GM18861 (cell line): ENCODE measurements at regions not wholly inside any gene's neighbourhood (a gene's known extent, or its start where the extent isn't known, plus 50 kb on each side); places are given as distances from the start of the nearest gene placed in this dataset.
A peak's percentile ranks its signal among the peaks of the same experiment; 100 is the strongest.
"Not testable (repeated sequence)": the region's sequence is repeated elsewhere in the genome, so short reads cannot be mapped to it uniquely, and the experiment has no call there.

Experiments
- ATAC-seq: cut with Tn5 transposase; IDR thresholded peaks from one replicate; pipeline ENCODE4 v1.9.1; 2021; ENCODE audit not compliant: unreplicated experiment

GRCh38 chr7:46291050-46291438 lies 370.0 kb upstream of the IGFBP3 start:
- peak; percentile 41 for ATAC-seq

- ATAC-seq, result peak; percentile 23
Measured at GRCh38 chr7:46290374-46291049, 369.4 kb upstream of the IGFBP3 start.

GRCh38 chr7:46288861-46289260 lies 367.8 kb upstream of the IGFBP3 start:
- no peak for ATAC-seq

- ATAC-seq, result no peak
Measured at GRCh38 chr7:46288010-46288409, 366.9 kb upstream of the IGFBP3 start.

GRCh38 chr7:46286957-46287356 lies 365.9 kb upstream of the IGFBP3 start:
- no peak for ATAC-seq

GRCh38 chr7:46286356-46286755 lies 365.3 kb upstream of the IGFBP3 start:
- ATAC-seq, result no peak

- ATAC-seq, result no peak
Measured at GRCh38 chr7:46285878-46286277, 364.8 kb upstream of the IGFBP3 start.

GRCh38 chr7:46283852-46284251 lies 362.8 kb upstream of the IGFBP3 start:
- no peak for ATAC-seq

GRCh38 chr7:46282155-46282554 lies 361.1 kb upstream of the IGFBP3 start:
- no peak for ATAC-seq

GRCh38 chr7:46281071-46281470 lies 360.0 kb upstream of the IGFBP3 start:
- no peak for ATAC-seq

GRCh38 chr7:46279290-46279689 lies 358.2 kb upstream of the IGFBP3 start:
- ATAC-seq, result no peak

GRCh38 chr7:46264646-46265045 lies 343.6 kb upstream of the IGFBP3 start:
- ATAC-seq, result no peak

GRCh38 chr7:46261638-46262037 lies 340.6 kb upstream of the IGFBP3 start:
- not testable (repeated sequence) for ATAC-seq

- no peak for ATAC-seq
Measured at GRCh38 chr7:46259947-46260346, 338.9 kb upstream of the IGFBP3 start.

- ATAC-seq, result no peak
Measured at GRCh38 chr7:46257761-46258448, 336.8 kb upstream of the IGFBP3 start.

- ATAC-seq, result no peak
Measured at GRCh38 chr7:46256870-46257661, 336.0 kb upstream of the IGFBP3 start.

GRCh38 chr7:46253520-46253919 lies 332.4 kb upstream of the IGFBP3 start:
- no peak for ATAC-seq

- no peak for ATAC-seq
Measured at GRCh38 chr7:46247664-46248063, 326.6 kb upstream of the IGFBP3 start.

GRCh38 chr7:46245586-46246111 lies 324.6 kb upstream of the IGFBP3 start:
- no peak for ATAC-seq

GRCh38 chr7:46244757-46245156 lies 323.7 kb upstream of the IGFBP3 start:
- no peak for ATAC-seq

GRCh38 chr7:46243406-46243805 lies 322.3 kb upstream of the IGFBP3 start:
- no peak for ATAC-seq

- ATAC-seq, result no peak
Measured at GRCh38 chr7:46239846-46240245, 318.8 kb upstream of the IGFBP3 start.
